HuH-7 (cell line): ENCODE measurements at regions not wholly inside any gene's neighbourhood (a gene's known extent, or its start where the extent isn't known, plus 50 kb on each side); places are given as distances from the start of the nearest gene placed in this dataset.
"Not testable (repeated sequence)": the region's sequence is repeated elsewhere in the genome, so short reads cannot be mapped to it uniquely, and the experiment has no call there.

Experiments
- DNase-seq: peaks from one replicate; pipeline ENCODE4 v3.0.0; 2011; ENCODE audit warnings: low spot score

DNA sequence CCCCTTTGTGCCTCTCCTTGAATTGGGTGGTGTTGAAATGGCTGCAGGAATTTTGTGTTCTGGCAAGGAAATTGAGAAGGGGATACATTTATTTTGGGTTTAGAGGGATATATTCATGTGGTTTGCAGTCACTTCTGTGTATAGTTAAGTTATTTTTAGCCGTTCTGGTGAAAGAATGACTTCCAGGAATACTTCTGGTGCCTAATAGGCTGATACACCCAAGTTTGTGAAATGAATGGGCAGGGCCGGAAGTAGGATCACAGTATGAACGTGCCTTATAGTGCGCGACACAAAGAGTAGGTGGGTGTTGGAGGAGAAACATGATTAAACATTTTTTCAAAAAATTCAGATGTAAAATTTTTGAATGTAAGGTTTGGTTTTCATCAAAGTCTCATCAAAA lies 168.6 kb upstream of the ATP5MC3 start:
- DNase-seq = no peak

- no peak for DNase-seq
These were observed 160.6 kb upstream of the ATP5MC3 start for GRCh38 chr2:175342085-175342484.

GRCh38 chr2:175330195-175330594 lies 148.7 kb upstream of the ATP5MC3 start:
- no peak for DNase-seq

- DNase-seq = no peak
These were observed 145.3 kb upstream of the ATP5MC3 start for GRCh38 chr2:175326801-175327200.

- DNase-seq = not testable (repeated sequence)
These were observed 144.7 kb upstream of the ATP5MC3 start for GRCh38 chr2:175326164-175326563.

GRCh38 chr2:175323162-175323561 lies 141.7 kb upstream of the ATP5MC3 start:
- no peak for DNase-seq

DNA sequence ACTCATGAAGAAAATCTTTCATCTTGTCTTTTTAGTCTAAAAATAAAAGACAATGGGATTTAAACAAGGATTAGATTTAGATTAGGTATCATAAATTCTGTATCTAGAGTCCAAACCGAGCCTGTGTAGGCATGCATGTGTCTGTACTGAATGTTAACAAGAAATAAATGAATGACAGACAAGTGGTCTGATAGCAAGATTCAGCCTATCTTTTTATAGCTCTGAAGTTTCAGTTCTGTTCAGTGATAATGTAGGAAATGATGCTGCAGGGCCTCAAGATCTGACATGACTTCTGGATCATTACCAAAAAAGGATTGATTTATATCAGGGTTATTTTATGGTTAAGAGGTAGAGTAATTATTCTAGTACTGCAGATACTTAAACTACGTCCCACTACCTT lies 137.0 kb upstream of the ATP5MC3 start:
- DNase-seq = no peak

GRCh38 chr2:175317751-175318150 lies 136.2 kb upstream of the ATP5MC3 start:
- no peak for DNase-seq

GRCh38 chr2:175312137-175312536 lies 130.6 kb upstream of the ATP5MC3 start:
- DNase-seq = no peak

GRCh38 chr2:175310813-175311504 lies 129.4 kb upstream of the ATP5MC3 start:
- no peak for DNase-seq

DNA sequence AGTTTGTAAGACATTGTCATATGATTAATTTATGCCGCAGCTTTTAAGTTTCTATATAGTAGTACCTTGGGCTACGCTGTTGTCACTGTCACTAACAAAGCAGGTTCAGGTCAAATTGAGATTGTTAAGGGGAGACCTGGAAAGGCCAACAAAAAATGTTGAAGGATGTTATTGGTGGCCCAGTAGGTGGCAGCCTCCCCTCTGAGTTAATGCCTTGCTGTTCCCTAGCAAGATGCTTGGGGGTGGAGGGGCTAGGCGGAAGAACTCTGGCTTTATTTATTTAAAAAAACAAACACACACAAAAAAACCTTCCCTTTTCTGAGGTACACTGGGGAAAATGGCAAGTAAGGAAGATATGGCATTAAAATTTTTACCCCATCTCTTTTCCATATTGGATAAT lies 128.3 kb upstream of the ATP5MC3 start:
- DNase-seq = peak; percentile 52

GRCh38 chr2:175308005-175308404 lies 126.5 kb upstream of the ATP5MC3 start:
- no peak for DNase-seq

GRCh38 chr2:175304541-175304940 lies 123.0 kb upstream of the ATP5MC3 start:
- DNase-seq = no peak

- DNase-seq = no peak
These were observed 112.3 kb upstream of the ATP5MC3 start for GRCh38 chr2:175293776-175294175.

DNA sequence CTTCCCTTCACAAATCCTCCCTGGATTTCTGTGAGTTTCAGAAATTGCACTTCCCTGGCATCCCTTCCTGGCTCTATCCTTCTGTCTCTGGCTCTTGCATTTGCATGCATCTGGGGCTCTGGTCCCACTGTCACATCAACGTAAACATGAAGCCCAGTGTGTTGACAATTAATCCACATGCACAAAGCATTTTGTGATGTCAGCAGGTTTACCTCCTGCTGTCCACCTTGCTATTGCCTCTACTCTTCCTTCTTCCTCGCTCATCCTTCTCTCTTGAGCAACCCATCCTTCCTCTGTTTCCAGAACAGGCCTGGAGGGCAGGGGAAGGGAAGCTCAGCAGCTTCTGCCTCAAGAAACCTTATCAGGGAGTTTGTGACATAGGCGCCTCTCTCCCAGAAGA lies 111.7 kb upstream of the ATP5MC3 start:
- no peak for DNase-seq

DNA sequence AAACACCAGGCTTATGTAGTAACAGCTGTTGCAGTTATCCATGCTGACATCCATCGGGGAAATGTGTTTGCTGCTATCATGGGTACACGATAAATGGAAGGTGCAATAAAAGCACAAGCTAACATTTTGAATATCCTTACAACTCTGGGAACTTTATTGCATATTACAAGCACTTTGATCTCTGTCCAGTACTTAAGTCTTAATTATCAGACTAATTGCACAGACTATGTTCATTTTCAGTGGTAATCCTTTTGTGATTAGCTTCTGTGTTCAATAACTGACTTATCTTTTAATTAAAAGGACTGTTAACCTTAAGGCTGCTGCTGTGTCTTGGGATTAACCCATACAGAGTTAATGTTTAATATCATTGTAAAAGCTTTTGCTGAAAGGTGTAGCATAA lies 101.4 kb upstream of the ATP5MC3 start:
- no peak for DNase-seq

- peak; percentile 56 for DNase-seq
These were observed 100.8 kb upstream of the ATP5MC3 start for GRCh38 chr2:175282300-175282699.

DNA sequence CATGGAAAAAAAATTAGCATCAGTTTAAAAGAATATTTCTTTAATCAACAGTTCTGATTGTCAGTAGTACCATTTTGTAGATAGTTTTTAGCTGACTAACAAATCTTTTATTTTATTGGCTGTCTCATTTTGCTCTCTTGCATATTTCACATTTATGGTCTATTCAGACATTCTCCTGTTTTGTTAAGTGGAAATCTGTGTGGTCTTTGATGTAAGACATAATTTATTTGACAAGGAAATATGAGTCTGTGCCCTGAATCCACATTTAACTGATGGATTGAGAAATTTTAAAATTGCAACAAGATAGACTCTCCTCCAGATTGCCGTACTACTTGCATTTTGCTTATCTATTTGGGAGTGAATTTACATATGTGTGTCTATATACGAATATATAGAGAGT lies 96.3 kb upstream of the ATP5MC3 start:
- no peak for DNase-seq

DNA sequence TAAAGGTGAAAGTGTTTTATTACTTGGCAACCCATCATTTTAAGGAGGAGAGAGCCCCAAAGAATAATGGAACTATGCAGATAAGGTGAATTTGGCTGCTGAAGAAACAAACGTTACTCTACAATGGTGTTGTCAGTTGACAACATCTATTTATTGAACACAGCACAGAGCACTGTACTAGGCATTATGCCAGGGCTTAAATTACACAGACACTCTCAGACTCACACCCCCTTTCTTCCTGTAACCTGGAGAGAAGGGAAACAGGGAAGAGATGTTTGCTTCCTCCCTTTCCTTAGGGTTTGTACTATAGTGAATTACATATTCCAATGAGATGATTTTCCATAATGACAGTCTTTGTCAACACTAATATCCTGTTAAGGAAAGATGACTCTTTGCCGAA lies 94.0 kb upstream of the ATP5MC3 start:
- DNase-seq = no peak

- DNase-seq = no peak
These were observed 77.7 kb upstream of the ATP5MC3 start for GRCh38 chr2:175259164-175259563.

GRCh38 chr2:175256806-175257585 lies 75.5 kb upstream of the ATP5MC3 start:
- no peak for DNase-seq

GRCh38 chr2:175256391-175256790 lies 74.9 kb upstream of the ATP5MC3 start:
- DNase-seq = not testable (repeated sequence)

DNA sequence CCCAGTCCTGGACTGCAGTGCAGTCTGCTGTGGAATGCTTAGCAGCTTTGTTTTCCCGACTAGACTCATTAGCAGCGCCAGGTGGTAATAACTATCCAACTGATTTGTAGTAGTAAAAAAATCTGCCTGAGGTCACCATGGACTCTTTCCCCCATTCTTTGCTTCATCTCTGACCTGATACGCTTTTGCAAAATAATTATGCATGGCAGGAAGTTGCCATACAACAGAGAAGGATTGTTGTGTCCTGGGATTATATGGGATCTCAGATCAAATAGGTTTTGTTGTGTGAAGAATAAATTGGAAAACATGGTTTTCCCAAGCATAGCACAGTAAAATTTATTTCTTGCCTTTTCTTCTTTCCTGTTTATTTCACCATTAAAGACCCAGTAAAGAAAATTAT lies 72.4 kb upstream of the ATP5MC3 start:
- DNase-seq = no peak
